Uterus (tissue), 2 donors: ENCODE measurements at regions not wholly inside any gene's neighbourhood (a gene's known extent, or its start where the extent isn't known, plus 50 kb on each side); places are given as distances from the start of the nearest gene placed in this dataset.

Experiments
- POLR2A ChIP-seq, 2 donors: fragments of 450-650 bp; IDR thresholded peaks; one replicate each; pipeline ENCODE4 v1.6.1; 2016; ENCODE audit warnings: antibody characterized with exemption in 2 of 2, mild to moderate bottlenecking in 1 of 2, moderate library complexity in 1 of 2
- TF ChIP-seq, protein P1 (sequence below), 4 experiments: fragments of 200-600 bp in 2 of 4; fragments of 450-650 bp in 2 of 4; sonication (generic) in 2 of 4; IDR thresholded peaks; one replicate each; pipeline ENCODE4 v1.5.1; 2016 to 2019; ENCODE audit warnings: antibody characterized with exemption in 4 of 4, mild to moderate bottlenecking in 2 of 4, moderate library complexity in 1 of 4

DNA sequence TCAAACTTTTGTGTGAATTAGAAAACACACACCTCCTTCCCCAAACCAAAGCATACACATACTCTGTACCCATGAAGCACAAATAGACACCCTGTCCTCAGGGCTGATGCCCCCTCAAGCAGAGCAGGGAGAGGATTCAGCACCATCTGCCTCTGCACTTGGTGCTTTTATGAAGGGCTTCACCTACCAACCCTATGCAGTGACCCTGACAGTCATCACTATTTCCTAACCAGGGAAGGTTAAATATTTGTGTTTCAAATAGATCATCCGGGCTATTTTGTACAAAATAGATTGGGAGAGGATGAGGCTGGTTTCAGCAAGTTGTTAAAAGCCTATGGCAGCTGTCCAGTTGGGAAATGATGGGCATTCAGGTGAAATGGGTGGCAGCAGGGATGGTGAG, 396.2 kb downstream of the ZSWIM6 start:
- TF ChIP-seq, protein P1, sequence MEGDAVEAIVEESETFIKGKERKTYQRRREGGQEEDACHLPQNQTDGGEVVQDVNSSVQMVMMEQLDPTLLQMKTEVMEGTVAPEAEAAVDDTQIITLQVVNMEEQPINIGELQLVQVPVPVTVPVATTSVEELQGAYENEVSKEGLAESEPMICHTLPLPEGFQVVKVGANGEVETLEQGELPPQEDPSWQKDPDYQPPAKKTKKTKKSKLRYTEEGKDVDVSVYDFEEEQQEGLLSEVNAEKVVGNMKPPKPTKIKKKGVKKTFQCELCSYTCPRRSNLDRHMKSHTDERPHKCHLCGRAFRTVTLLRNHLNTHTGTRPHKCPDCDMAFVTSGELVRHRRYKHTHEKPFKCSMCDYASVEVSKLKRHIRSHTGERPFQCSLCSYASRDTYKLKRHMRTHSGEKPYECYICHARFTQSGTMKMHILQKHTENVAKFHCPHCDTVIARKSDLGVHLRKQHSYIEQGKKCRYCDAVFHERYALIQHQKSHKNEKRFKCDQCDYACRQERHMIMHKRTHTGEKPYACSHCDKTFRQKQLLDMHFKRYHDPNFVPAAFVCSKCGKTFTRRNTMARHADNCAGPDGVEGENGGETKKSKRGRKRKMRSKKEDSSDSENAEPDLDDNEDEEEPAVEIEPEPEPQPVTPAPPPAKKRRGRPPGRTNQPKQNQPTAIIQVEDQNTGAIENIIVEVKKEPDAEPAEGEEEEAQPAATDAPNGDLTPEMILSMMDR (IDR thresholded peaks at IDR 0.05) = no peak
- no peak for TF ChIP-seq POLR2A (IDR thresholded peaks at IDR 0.05)
